IMR-90 (cell line): ENCODE measurements at regions not wholly inside any gene's neighbourhood (a gene's known extent, or its start where the extent isn't known, plus 50 kb on each side); places are given as distances from the start of the nearest gene placed in this dataset.

Experiments
- CEBPB ChIP-seq: IDR thresholded peaks from 2 replicates; pipeline ENCODE4 v1.6.1; 2012; ENCODE audit warnings: low read depth, low read length, improper control_type of control experiment
- CHD1 ChIP-seq: IDR thresholded peaks from 2 replicates; pipeline ENCODE4 v1.6.1; 2012; ENCODE audit warnings: low read depth, low read length, improper control_type of control experiment
- ELK1 ChIP-seq: fragments of 150-350 bp; IDR thresholded peaks from 2 replicates; pipeline ENCODE4 v1.6.1; 2016; ENCODE audit warnings: low read depth, mild to moderate bottlenecking, low read length, moderate library complexity, borderline replicate concordance
- MAFK ChIP-seq: IDR thresholded peaks from 2 replicates; pipeline ENCODE4 v1.6.1; 2012; ENCODE audit warnings: low read depth, low read length, improper control_type of control experiment
- MAZ ChIP-seq: IDR thresholded peaks from 2 replicates; pipeline ENCODE4 v1.6.1; 2012; ENCODE audit warnings: low read depth, mild to moderate bottlenecking, low read length, improper control_type of control experiment, moderate library complexity, borderline replicate concordance
- MXI1 ChIP-seq: IDR thresholded peaks from 2 replicates; pipeline ENCODE4 v1.6.1; 2012; ENCODE audit warnings: low read depth, mild to moderate bottlenecking, low read length, moderate library complexity, borderline replicate concordance
- NFE2L2 ChIP-seq: fragments of 150-350 bp; IDR thresholded peaks from 2 replicates; pipeline ENCODE4 v1.6.1; 2016; ENCODE audit warnings: low read depth, mild to moderate bottlenecking, low read length
- POLR2A ChIP-seq: IDR thresholded peaks from 2 replicates; pipeline ENCODE4 v1.6.1; 2012; ENCODE audit warnings: mild to moderate bottlenecking, low read depth, low read length
- RAD21 ChIP-seq: IDR thresholded peaks from 2 replicates; pipeline ENCODE4 v1.6.1; 2012; ENCODE audit warnings: low read length, improper control_type of control experiment
- RCOR1 ChIP-seq: IDR thresholded peaks from 2 replicates; pipeline ENCODE4 v1.6.1; 2012; ENCODE audit warnings: mild to moderate bottlenecking, low read length, improper control_type of control experiment; ENCODE audit not compliant: insufficient replicate concordance
- RFX5 ChIP-seq: IDR thresholded peaks from 2 replicates; pipeline ENCODE4 v1.8.0; 2012; ENCODE audit warnings: low read depth, mild to moderate bottlenecking, low read length, moderate library complexity
- USF2 ChIP-seq: fragments of 150-350 bp; IDR thresholded peaks from 2 replicates; pipeline ENCODE4 v1.6.1; 2017; ENCODE audit warnings: mild to moderate bottlenecking, antibody characterized with exemption, low read length, low read depth
- TF ChIP-seq, protein P1 (sequence below): conservative IDR thresholded peaks from 2 replicates; pipeline ENCODE4 v1.5.1; 2012; ENCODE audit warnings: mild to moderate bottlenecking, low read depth, low read length, improper control_type of control experiment

- TF ChIP-seq, protein P1, sequence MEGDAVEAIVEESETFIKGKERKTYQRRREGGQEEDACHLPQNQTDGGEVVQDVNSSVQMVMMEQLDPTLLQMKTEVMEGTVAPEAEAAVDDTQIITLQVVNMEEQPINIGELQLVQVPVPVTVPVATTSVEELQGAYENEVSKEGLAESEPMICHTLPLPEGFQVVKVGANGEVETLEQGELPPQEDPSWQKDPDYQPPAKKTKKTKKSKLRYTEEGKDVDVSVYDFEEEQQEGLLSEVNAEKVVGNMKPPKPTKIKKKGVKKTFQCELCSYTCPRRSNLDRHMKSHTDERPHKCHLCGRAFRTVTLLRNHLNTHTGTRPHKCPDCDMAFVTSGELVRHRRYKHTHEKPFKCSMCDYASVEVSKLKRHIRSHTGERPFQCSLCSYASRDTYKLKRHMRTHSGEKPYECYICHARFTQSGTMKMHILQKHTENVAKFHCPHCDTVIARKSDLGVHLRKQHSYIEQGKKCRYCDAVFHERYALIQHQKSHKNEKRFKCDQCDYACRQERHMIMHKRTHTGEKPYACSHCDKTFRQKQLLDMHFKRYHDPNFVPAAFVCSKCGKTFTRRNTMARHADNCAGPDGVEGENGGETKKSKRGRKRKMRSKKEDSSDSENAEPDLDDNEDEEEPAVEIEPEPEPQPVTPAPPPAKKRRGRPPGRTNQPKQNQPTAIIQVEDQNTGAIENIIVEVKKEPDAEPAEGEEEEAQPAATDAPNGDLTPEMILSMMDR = no peak
- TF ChIP-seq USF2 (no peak), POLR2A (no peak), RFX5 (no peak), CHD1 (no peak), RAD21 (no peak), RCOR1 (no peak), CEBPB (no peak), MAFK (no peak), MXI1 (no peak), ELK1 (no peak), NFE2L2 (no peak), MAZ (no peak)
Measured at GRCh38 chr2:215576572-215576971, 140.7 kb upstream of the FN1 start.
